Activated CD8-positive, alpha-beta memory T cell treated with anti-CD3 and anti-CD28 coated beads for 4 hours (primary cell): ENCODE measurements at regions not wholly inside any gene's neighbourhood (a gene's known extent, or its start where the extent isn't known, plus 50 kb on each side); places are given as distances from the start of the nearest gene placed in this dataset.
"Not testable (repeated sequence)": the region's sequence is repeated elsewhere in the genome, so short reads cannot be mapped to it uniquely, and the experiment has no call there.

Experiments
- DNase-seq, 2 donors: peaks; one replicate each; pipeline ENCODE4 v3.0.0-alpha.2; 2020; ENCODE audit warnings: low read depth in 2 of 2

- DNase-seq = no peak
Observed at GRCh38 chr12:4191642-4192041, 81.9 kb upstream of the CCND2 start.

GRCh38 chr12:4191149-4191548 is 82.4 kb upstream of the CCND2 start:
- DNase-seq = no peak

- no peak for DNase-seq
Observed at GRCh38 chr12:4190366-4191063, 83.0 kb upstream of the CCND2 start.

- DNase-seq = no peak
Observed at GRCh38 chr12:4189721-4190120, 83.8 kb upstream of the CCND2 start.

GRCh38 chr12:4187916-4188315 is 85.6 kb upstream of the CCND2 start:
- DNase-seq = no peak

GRCh38 chr12:4187315-4187714 is 86.2 kb upstream of the CCND2 start:
- not testable (repeated sequence) for DNase-seq

- DNase-seq = no peak
Observed at GRCh38 chr12:4178424-4179170, 95.0 kb upstream of the CCND2 start.

- no peak for DNase-seq
Observed at GRCh38 chr12:4177262-4177661, 96.3 kb upstream of the CCND2 start.

GRCh38 chr12:4176168-4176567 is 97.4 kb upstream of the CCND2 start:
- no peak for DNase-seq

- DNase-seq = no peak
Observed at GRCh38 chr12:4174417-4174816, 99.1 kb upstream of the CCND2 start.

- no peak for DNase-seq
Observed at GRCh38 chr12:4172999-4173398, 100.6 kb upstream of the CCND2 start.

GRCh38 chr12:4171742-4172141 is 101.8 kb upstream of the CCND2 start:
- DNase-seq = no peak

- no peak for DNase-seq
Observed at GRCh38 chr12:4169959-4170358, 103.6 kb upstream of the CCND2 start.

GRCh38 chr12:4169531-4169930 is 104.0 kb upstream of the CCND2 start:
- DNase-seq = no peak

- no peak for DNase-seq
Observed at GRCh38 chr12:4168036-4168435, 105.5 kb upstream of the CCND2 start.

- peak in 1 of 2 donors; percentile 20 for DNase-seq
Observed at GRCh38 chr12:4164559-4165558, 108.7 kb upstream of the CCND2 start.

- no peak for DNase-seq
Observed at GRCh38 chr12:4164188-4164558, 109.4 kb upstream of the CCND2 start.

- no peak for DNase-seq
Observed at GRCh38 chr12:4161718-4162117, 111.8 kb upstream of the CCND2 start.

GRCh38 chr12:4160314-4161040 is 113.1 kb upstream of the CCND2 start:
- DNase-seq = no peak

GRCh38 chr12:4159851-4160250 is 113.7 kb upstream of the CCND2 start:
- no peak for DNase-seq

- no peak for DNase-seq
Observed at GRCh38 chr12:4158306-4158705, 115.3 kb upstream of the CCND2 start.

GRCh38 chr12:4157122-4157521 is 116.4 kb upstream of the CCND2 start:
- no peak for DNase-seq
